SK-N-DZ (cell line): ENCODE measurements at regions not wholly inside any gene's neighbourhood (a gene's known extent, or its start where the extent isn't known, plus 50 kb on each side); places are given as distances from the start of the nearest gene placed in this dataset.

Experiments
- small RNA-seq, 2 experiments: library from RNA; depleted of rRNA; stranded (forward); fragments of <200 nt; gene quantifications; one replicate each; pipeline ENCODE3, GENCODE V24; 2014

Small RNA genes lying in the stretch of these regions (small RNA-seq; reads per million reads assigned to genes)
- gene MRPS36P5 (0 reads per million in 2 experiments), gene RPS27P21 (0 reads per million in 2 experiments)
